ENCODE measurements at regions not wholly inside any gene's neighbourhood (a gene's known extent, or its start where the extent isn't known, plus 50 kb on each side); places are given as distances from the start of the nearest gene placed in this dataset.
A peak's percentile ranks its signal among the peaks of the same experiment; 100 is the strongest.

DNA sequence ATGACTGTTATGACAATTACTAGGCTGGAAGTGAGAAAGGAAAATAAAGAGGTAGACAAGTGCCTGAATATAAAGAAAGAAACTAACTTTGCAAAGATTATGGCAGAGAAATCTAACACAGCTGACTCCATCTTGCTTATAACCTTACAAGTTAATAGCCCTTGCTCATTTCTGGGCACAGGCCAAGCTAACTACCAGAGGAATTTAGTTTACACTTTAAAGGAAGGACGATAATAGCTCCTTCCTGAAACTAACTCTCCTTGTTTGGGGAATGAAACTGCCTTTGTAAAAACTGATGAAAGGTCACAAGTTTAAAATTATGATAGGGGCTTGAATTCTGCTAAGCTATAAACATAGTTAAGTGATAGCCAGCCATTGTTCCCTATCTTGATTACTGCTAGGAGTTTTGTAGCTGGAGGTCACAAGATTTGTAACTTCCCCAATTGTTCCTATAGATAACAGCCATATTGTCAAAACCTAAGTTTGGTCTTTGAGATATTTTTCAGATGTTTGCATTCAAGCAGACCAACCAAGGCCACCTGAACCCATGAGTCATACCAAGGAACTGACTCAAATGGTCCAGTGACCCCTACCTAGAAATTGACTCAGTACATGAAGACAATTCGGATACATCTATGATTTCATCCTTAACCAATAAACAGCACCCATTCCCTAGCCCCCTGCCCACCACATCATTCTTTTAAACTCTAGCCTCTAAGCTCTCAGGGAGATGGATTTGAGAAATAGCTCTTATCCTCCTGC is 209.2 kb upstream of the LRATD1 start:
- intact Hi-C loops (cut with DNase I), result no loop called here
- Histone ChIP-seq H3K9me3 (no peaks in the 10 kb centered on the region), H3K27ac (no peak overlapping the region), H3K36me3 (no peaks in the 10 kb centered on the region), H3K4me1 (no peaks in the 10 kb centered on the region), H3K4me3 (no peak overlapping the region), H3K27me3 (no peaks in the 10 kb centered on the region)
- ATAC-seq (peak in 1 of 4 donors; percentile 60), DNase-seq (no peak)
- TF ChIP-seq, protein P1, sequence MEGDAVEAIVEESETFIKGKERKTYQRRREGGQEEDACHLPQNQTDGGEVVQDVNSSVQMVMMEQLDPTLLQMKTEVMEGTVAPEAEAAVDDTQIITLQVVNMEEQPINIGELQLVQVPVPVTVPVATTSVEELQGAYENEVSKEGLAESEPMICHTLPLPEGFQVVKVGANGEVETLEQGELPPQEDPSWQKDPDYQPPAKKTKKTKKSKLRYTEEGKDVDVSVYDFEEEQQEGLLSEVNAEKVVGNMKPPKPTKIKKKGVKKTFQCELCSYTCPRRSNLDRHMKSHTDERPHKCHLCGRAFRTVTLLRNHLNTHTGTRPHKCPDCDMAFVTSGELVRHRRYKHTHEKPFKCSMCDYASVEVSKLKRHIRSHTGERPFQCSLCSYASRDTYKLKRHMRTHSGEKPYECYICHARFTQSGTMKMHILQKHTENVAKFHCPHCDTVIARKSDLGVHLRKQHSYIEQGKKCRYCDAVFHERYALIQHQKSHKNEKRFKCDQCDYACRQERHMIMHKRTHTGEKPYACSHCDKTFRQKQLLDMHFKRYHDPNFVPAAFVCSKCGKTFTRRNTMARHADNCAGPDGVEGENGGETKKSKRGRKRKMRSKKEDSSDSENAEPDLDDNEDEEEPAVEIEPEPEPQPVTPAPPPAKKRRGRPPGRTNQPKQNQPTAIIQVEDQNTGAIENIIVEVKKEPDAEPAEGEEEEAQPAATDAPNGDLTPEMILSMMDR (IDR thresholded peaks at IDR 0.05), result no peak
- TF ChIP-seq POLR2A (IDR thresholded peaks at IDR 0.05), result no peak
- WGBS (ENCODE audit: insufficient coverage, low coverage, low lambda C conversion rate, missing lambda C conversion rate), result 23% methylated on average over 2 of the region's 2 CpGs

GRCh38 chr2:14424478-14425390 is 207.8 kb upstream of the LRATD1 start:
- intact Hi-C loops (cut with DNase I), result no loop called here
- no peaks in the 10 kb centered on the region for H3K9me3 ChIP-seq
- H3K4me3 ChIP-seq, result no peak overlapping the region
- no peaks in the 10 kb centered on the region for H3K4me1 ChIP-seq
- DNase-seq (no peak), ATAC-seq (no peak)
- no peak for TF ChIP-seq POLR2A (IDR thresholded peaks at IDR 0.05)
- TF ChIP-seq, protein P1 (IDR thresholded peaks at IDR 0.05), result no peak
- 31% methylated on average over 5 of the region's 5 CpGs for WGBS (ENCODE audit: insufficient coverage, low coverage, low lambda C conversion rate, missing lambda C conversion rate)
- H3K27me3 ChIP-seq, result no peaks in the 10 kb centered on the region
- H3K27ac ChIP-seq, result no peak overlapping the region
- H3K36me3 ChIP-seq, result no peaks in the 10 kb centered on the region

GRCh38 chr2:14425869-14426268 is 206.6 kb upstream of the LRATD1 start:
- DNase-seq (no peak), ATAC-seq (no peak)
- Histone ChIP-seq H3K4me1 (no peaks in the 10 kb centered on the region), H3K4me3 (no peak overlapping the region), H3K36me3 (no peaks in the 10 kb centered on the region), H3K27me3 (no peaks in the 10 kb centered on the region), H3K27ac (no peak overlapping the region), H3K9me3 (no peaks in the 10 kb centered on the region)
- intact Hi-C loops (cut with DNase I), result no loop called here
- 68% methylated on average over 2 of the region's 2 CpGs for WGBS (ENCODE audit: insufficient coverage, low coverage, low lambda C conversion rate, missing lambda C conversion rate)
- no peak for TF ChIP-seq POLR2A (IDR thresholded peaks at IDR 0.05)
- TF ChIP-seq, protein P1 (IDR thresholded peaks at IDR 0.05), result no peak

DNA sequence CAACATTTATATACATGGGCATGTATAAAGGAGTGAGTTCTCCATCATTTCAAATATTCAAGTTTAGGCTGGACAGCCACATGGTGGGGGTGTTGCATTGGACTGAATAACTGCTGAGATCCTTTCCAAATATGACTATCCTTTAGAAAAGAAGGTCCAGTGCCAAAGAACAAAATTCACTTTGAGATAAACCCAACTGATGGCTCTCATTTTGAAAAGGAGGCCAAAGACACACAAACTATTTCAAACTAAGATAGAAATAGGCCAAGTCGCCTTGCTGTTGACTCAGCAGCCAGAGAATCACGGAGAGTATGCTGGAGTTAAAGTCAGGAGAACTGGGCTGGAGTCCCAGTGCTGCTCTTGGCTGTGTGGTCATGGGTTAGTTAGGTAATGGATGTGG is 204.5 kb upstream of the LRATD1 start:
- no peaks in the 10 kb centered on the region for H3K9me3 ChIP-seq
- intact Hi-C loops (cut with DNase I), result no loop called here
- H3K27ac ChIP-seq, result no peak overlapping the region
- H3K4me3 ChIP-seq, result no peak overlapping the region
- no peak for TF ChIP-seq POLR2A (IDR thresholded peaks at IDR 0.05)
- TF ChIP-seq, protein P1 (IDR thresholded peaks at IDR 0.05), result peak in 3 of 4 donors; percentile 16 to 40 (median 34)
- no peak for DNase-seq
- no peaks in the 10 kb centered on the region for H3K27me3 ChIP-seq
- H3K36me3 ChIP-seq, result no peaks in the 10 kb centered on the region
- no peaks in the 10 kb centered on the region for H3K4me1 ChIP-seq
- ATAC-seq, result peak; percentile 55 to 75 (median 65)
- WGBS (ENCODE audit: insufficient coverage, low coverage, low lambda C conversion rate, missing lambda C conversion rate), result 6% methylated on average over 2 of the region's 2 CpGs

Data from right lobe of liver (tissue), 6 donors.